Adrenal gland (tissue), 5 donors: ENCODE measurements at regions not wholly inside any gene's neighbourhood (a gene's known extent, or its start where the extent isn't known, plus 50 kb on each side); places are given as distances from the start of the nearest gene placed in this dataset.

Experiments used
- POLR2A ChIP-seq, 2 donors: fragments of 450-650 bp; IDR thresholded peaks; one replicate each; pipeline ENCODE4 v1.6.1; 2017; ENCODE audit warnings: antibody characterized with exemption in 2 of 2, mild to moderate bottlenecking in 2 of 2, moderate library complexity in 1 of 2
- TF ChIP-seq, protein P1 (sequence below), 6 experiments: fragments of 450-650 bp in 4 of 6; fragments of 200-600 bp in 2 of 6; sonication (generic) in 1 of 6; IDR thresholded peaks; 1 replicate in 5 of 6; 2 replicates in 1 of 6; pipeline versions ENCODE4 v1.5.1 to v1.8.0; 2016 to 2021; ENCODE audit warnings: antibody characterized with exemption in 6 of 6, mild to moderate bottlenecking in 2 of 6, moderate library complexity in 1 of 6
- donor health status: DM: no; HTN: no; CAD: no.

DNA sequence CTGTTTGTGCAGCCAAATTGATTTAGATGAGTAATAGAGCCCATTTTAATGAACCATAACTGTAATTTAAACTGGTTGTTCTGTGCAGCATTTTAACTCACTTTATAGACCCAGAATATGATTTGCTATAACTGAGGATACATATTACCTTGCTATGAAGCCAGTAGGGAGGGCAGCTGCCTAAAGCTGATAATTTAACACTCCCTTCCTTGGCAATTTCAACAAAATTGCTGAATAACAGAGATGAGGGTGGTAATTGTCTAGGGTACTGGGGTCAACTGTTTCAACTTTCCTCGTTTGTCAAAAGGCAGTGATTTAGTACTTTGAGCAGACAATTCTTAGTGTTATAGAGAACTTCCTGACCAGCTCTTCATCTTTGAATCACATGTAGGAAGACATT, 304.9 kb upstream of the POU1F1 start:
- TF ChIP-seq, protein P1, sequence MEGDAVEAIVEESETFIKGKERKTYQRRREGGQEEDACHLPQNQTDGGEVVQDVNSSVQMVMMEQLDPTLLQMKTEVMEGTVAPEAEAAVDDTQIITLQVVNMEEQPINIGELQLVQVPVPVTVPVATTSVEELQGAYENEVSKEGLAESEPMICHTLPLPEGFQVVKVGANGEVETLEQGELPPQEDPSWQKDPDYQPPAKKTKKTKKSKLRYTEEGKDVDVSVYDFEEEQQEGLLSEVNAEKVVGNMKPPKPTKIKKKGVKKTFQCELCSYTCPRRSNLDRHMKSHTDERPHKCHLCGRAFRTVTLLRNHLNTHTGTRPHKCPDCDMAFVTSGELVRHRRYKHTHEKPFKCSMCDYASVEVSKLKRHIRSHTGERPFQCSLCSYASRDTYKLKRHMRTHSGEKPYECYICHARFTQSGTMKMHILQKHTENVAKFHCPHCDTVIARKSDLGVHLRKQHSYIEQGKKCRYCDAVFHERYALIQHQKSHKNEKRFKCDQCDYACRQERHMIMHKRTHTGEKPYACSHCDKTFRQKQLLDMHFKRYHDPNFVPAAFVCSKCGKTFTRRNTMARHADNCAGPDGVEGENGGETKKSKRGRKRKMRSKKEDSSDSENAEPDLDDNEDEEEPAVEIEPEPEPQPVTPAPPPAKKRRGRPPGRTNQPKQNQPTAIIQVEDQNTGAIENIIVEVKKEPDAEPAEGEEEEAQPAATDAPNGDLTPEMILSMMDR (IDR thresholded peaks at IDR 0.05) = no peak
- TF ChIP-seq POLR2A (IDR thresholded peaks at IDR 0.05) = no peak
